ENCODE measurements at regions not wholly inside any gene's neighbourhood (a gene's known extent, or its start where the extent isn't known, plus 50 kb on each side); places are given as distances from the start of the nearest gene placed in this dataset.
"Not testable (repeated sequence)": the region's sequence is repeated elsewhere in the genome, so short reads cannot be mapped to it uniquely, and the experiment has no call there.

DNA sequence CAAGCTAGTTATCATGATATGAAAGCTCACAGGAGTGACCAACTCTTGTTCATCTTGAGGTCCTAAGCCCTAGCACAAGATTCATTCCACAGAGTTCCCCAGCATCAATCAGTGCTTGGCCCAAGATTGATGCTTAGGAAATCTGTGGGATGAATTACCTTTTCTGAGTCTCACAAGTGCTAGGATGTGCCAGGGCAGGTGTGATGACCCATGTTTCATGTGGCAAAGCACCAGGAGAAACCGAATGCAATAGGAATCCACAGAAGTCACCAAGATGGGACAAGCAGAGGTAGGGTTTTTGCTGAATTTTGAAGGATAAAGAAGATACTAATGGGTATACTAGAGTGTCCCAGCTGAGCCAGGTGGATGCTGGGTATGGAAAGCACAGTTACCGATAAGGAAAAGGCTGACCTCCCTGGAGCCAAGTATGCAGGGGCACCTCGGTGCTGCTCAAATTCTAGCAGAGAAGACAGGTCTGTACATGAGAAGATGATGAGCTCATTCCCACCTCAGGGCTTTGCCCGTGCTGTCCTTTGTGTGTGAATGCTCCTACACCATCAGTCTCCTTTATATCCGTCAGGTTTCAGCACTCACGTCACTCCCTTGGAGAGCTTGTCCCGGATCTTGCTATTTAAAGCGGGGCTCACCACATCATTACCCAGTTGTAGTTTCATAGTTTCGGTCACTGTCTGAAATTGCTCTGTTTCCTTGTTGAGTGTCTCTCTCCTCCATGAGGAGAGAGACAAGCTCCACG, 168.9 kb upstream of the TSC22D1 start:
- no peak for DNase-seq

DNA sequence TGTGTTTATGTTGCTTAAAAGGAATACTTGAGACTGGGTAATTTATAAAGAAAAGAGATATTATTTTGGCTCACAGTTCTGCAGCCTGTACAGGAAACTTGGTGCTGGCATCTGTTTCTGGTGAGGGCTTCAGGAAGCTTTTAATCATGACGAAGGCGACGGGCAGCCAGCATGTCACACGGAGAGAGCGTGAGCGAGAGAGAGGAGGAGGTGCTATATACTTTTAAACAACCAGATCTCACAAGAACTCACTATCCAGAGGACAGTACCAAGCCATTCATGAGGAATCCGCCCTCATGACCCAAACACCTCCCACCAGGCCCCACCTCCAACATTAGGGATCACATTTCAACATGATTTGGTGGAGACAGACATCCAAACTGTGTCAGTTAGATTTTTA, 163.4 kb upstream of the TSC22D1 start:
- DNase-seq, result no peak

DNA sequence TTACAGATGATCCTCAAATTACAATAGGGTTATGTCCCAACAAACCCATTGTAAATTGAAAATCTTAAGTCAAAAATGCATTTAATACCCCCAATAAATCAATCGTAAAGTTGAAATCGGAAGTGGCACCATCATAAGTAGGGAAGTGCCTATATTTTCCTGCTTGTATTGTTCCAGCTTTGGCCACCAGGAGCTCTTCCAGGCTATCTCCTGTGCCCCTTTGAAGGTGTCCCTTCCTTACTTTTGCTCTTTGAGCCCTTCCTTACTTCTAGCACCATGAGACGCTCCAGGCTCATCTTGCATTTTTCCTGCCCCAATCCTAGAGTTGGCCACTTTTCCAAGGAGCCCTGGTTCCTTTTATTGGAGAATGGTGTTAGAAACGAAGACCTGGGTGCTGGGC, 163.0 kb upstream of the TSC22D1 start:
- DNase-seq, result no peak

DNA sequence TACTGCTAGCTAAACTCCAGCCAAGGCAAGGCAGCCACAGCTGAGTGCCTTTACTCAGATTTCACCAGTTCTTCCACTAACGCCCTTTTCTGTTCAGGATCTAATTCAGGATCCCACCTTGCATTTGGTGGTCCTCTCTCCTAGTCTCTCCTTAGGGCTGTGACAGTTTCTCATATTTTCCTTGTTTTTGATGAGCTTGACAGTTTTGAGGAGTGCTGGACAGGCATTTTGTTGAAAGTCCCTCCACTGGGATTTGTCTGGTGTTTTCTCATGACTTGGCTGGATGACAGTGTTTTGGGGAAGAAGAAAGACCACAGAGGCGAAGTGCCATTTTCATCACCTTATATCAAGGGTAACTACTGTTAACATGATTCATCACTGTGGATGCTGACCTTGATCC, 162.3 kb upstream of the TSC22D1 start:
- no peak for DNase-seq

DNA sequence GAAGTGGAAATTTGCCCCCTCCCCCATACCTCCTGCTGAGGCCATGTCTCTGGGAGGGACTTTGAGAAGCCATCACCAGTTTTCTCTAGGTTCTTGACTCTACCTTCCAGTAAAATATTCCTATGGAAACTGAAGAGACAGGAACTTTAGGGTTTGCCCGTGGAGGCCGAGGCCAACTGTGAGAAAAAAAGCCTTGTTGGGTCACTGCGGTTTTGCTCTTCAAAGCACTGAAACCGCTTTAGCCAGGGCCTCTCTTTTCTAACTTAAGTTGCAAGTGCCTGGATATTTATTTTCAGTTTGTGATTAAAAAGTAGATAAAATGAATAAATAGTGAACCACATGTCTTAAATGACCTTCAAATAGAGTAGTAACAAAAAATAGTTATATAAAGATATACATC, 159.7 kb upstream of the TSC22D1 start:
- DNase-seq, result no peak

DNA sequence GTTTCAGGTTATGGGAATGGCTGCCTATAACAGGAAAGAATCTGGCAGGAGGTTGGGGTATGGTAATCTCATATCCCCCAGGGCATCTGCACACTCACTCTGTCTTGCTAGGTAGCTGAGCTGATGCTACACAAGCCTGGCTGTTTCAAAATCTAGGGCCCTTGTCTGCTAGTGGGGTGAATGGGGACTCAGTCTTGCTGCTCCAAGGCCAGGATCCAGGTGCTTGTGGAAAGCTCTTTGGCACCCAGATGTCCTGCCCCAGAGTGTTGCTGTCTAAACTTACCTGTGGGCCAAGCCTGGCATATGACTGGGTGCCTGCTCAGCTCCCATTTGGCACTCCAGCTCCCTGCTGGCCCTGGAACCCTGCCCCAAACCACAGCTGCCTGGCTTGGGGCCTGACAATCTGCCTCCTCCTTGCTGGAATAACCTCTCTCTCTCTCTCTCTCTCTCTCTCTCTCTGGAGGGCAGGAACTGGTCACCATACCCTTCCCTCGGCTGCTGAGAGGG, 158.1 kb upstream of the TSC22D1 start:
- DNase-seq, result no peak

DNA sequence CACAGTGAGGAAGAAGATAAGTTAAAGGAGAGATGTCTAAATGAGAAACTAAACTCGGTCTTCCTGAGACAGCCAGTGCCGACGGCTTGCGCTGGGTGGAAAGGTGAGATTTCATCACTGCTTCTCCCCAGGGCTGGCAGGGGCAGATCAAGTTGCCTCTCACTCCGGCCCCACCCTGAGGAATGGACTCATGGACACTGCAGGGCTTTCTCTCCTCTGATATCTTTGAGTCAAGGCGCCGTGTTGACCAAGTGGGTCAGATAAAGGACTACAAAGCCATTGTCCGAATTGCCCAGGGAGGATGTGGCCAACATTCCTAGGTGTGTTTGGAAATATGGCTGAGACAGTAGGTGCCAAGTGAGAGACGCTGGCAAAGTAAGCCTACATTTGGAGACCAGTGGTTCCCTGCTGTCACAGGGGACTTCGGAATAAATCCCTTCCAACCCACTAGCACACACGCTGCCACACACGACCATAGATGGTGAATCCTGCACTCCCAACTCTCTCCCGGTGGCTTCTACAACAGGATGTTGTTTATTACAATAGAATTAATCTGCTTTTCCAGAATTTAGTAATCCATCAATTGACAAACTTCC, 156.5 kb upstream of the TSC22D1 start:
- no peak for DNase-seq

DNA sequence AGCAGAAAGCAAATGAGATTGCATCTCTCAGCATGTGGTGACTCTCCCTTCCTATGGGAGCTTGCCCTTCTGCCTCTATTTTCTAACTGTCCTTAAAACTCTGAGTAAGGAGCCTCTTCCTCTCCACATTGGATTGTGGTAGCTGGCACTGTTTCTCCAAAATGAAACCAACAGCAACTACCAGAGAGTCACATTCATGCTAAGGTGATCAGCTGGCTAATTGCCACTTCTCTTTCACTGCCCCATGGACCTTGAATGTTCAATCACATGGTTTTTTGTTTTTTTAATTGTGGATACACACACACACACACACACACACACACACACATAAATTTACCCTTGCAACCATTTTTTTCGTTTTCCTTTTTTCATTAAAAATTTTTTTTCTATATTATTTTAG, 154.7 kb upstream of the TSC22D1 start:
- no peak for DNase-seq

DNA sequence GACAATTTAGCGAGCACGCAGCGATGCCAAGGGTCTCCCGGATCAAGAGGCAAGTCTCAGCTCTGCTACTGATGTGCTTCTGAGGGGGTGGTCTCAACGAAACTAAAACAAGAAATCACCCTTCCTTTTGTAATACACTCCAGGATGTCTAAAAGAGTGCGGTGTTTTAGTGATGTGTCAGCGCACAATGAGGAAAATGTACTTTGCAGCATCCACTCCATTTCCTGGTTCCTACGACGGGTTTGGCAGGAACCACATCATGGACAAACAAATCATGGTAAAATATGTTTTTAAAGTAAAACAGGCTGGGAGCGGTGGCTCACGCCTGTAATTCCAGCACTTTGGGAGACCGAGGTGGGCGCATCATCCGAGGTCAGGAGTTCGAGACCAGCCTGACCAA, 154.0 kb upstream of the TSC22D1 start:
- DNase-seq, result no peak

DNA sequence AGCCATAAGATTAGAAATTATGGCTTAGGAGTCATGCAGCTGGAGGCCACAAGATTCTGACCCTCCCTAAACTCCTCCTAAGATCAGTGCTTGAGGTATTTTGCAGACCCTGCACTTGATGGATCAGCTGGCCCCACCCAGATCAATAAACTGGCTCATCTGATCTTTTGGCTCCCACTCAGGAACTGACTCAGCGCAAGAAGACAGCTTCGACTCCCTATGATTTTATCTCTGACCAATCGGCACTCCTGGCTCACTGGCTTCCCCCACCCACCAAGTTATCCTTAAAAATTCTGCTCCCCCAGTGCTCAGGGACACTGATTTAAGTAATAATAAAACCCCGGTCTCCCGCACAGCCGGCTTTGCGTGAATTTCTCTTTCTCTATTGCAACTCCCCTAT, 151.5 kb upstream of the TSC22D1 start:
- DNase-seq, result not testable (repeated sequence)

DNA sequence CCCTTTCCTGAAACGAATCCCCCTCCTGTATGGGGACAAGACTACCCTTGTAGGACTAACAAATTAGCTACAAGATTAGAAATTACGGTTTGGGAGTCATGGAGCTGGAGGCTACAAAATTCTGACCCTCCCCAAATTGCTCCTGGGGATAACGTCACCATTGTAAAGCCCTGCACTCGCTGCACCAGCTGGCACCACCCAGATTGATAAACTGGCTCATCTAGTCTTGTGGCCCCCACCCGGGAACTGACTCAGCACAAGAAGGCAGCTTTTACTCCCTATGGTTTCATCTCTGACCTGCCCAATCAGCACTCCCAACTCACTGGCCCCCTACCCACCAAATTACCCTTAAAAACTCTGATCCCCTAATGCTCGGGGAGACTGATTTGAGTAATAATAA, 150.6 kb upstream of the TSC22D1 start:
- no peak for DNase-seq

DNA sequence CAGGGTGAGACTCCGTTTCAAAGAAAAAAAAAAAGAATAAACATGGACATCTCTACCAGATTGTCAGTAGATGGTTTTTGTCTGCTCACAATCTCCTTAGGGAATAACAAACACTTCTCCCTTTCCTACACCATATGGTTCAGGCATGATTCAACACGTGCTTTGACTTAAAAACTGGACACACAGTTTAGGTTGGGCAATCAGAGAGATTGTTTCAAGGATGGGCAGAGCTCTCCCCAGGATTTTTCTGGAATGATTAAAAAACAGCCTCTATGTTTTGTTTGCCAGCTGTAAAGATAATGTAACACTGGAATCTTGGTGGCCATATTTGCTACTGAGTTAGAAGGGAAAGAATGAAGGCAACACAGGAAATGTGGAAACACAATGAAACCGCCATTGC, 150.1 kb upstream of the TSC22D1 start:
- DNase-seq, result no peak

DNA sequence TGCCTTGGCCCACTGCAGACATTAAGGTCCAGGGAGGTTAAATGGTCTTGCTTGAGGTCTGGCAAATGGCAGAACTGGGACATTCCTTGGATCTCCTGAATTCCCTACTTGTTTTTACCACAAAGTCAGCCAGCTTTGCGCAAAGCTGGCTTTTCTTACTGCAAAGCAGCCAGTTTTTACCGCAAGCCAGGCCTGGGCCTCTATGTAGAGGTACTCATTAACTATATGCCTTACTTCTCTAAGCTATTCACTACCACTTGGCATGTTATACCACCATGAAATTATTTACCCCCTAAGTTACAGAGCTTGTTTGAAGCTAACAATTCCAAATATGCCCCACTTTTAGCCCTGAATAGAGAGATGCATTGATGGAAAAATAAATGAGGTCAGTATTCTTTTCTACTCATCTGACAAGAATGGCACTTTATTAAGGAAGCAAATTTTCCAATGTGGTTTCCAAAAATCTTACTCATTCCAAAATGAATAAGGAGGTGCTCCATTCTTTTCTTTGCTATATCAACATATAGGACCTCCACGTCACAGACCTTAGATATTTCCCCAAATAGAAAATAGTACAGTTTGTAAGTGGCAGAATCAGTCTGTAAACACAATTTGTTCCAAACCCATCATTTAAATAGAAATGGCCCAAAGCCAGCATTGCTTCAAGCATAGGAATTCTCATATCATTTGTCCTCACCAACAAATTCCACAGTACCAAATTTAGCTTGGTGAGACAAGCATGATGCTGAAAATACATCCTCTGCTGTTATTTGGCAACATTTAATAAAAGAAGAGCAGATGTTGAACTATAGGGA, 143.9 kb upstream of the TSC22D1 start:
- DNase-seq, result no peak

DNA sequence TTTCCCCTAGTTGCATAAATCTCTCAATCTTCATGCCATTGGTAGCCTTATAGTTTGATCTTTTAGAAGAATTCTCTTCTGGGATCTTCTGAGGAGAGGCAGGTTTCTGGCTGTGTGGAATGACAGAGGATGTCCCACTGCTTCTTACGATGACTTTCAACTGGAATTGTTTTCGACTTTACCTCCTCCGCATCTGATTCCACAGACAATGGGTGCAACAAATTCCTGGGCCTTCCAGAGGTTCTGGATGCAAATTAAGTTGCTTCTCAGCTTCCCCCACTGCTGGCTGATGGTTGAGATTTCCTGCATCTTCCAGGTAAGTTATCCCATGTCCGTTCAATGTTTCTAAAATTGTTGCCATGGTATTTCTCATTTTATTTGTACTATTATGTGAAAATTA, 142.3 kb upstream of the TSC22D1 start:
- DNase-seq, result no peak

DNA sequence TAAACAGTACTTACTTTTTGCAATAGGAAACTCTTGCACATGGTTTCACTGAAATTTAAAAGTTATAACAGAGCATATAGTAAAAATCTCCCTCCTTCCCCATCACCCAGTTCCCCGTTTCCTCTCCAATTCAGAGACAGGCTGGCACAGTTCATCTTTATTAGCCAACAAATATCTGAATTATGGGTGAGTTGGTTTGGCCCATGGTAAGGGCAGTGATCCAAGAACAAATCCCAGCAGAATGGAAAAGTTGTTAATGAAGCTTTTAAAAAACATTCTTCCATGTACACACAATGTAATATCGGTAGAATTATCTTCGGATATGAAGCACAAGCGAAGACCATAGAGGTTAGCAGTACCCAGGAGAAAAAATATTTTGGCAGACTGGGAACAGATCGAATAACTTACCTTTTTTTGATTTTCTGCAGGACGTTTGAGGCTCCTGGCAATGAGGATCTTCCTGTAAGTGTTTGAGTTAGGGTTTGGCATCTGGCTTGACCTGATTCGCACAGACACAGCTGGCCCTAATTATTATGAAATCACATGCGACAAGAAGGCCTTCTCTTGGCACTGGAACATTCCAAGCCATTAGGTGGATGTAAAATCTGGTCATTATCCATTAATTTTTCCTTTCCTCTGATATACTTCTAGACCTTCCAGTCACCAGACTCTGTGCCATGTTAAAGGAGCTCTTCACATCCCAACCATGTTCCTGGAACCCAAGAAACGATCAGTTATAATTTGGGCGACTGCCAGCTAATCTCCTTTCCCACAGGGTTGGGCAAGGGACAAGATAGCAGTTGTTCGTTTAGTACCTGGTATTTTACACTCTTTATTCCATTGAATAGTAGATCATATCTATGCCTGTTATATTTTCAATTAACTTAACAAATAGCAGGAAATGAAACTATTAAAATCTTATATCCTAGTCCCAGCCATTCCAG, 139.4 kb upstream of the TSC22D1 start:
- DNase-seq, result no peak

DNA sequence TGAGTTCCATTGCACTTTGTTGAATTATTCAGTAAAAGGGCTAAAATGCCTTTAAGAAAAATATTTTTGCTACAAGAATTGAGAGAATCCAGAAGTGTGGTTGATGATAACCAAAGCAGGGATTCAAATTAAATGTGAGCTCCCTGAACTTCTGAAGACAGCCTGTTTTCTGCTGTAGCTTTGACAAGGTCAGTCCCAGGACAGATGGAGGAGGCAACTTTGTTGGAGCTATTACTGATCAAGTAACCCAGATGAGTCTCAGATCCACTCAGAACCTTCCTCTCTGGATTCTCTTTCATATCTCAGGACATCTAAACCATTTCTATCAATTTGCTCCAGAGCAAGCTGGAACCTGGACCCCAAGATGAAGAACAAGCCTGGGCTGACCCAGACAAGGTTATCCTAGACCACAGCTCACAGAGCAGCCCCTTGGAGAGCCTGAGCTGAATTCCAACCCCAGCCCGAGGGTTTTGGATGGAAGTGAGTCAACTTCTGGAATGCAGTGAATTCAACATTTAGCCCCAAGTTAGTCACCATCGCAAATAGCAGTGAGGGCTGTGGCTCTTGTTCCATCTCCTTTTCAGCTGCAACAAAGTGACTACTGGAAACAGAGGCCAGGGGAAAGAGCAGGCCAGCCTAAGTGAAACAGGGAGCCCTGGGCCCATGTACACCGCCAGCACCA, 137.8 kb upstream of the TSC22D1 start:
- DNase-seq, result no peak

DNA sequence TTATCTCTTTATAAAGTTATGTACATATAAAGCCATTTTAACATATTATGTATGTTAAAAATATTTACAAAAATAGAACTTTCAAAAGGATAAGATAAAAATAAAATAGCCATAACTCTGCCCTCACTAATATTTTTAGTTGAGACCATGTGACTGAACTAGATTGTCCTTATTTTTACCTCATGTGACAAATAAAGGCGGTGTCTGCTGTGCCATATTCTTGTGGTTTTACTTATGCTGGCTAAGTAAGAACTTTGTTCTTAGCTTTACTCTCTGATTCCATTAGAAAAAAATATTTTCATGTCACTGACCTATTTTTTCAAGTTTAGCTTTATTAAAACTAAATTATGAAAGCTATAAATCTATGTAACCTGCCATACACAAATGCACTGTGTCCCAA, 135.6 kb upstream of the TSC22D1 start:
- no peak for DNase-seq

DNA sequence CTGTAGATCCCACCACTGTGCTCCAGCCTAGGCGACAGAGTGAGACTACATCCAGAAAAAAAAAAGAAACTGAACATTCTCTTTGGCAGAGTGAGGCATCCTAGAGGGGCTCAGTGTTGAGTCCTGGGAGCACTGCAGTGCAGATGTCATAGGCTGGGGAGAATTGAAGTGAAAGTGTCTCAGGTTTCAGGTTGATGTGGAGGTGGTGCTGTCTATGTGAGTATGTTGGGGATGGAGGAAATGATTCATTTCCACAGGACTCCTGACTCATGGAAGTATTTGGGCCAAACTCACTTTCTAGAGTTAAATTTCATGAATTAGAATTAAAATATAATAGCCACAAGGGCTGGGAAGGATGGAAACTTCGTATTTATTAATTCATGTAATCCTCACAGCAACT, 134.4 kb upstream of the TSC22D1 start:
- no peak for DNase-seq

DNA sequence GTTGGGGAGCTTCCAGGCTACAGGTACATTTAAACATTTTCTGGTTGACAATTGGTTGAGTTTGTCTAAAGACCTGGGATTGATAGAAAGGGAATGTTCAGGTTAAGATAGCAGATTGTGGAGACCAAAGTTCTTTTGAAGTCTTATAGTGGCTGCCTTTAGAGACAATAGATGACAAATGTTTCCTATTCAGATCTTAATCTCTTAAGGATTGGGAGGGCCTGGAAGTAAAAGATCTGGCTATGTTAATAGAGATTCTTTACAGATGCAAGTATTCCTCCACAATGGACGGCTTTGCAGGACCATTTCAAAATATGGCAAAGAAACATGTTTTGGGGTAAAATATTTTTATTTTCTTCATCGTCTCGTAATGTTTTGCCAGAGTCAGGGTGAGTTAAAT, 128.7 kb upstream of the TSC22D1 start:
- not testable (repeated sequence) for DNase-seq

DNA sequence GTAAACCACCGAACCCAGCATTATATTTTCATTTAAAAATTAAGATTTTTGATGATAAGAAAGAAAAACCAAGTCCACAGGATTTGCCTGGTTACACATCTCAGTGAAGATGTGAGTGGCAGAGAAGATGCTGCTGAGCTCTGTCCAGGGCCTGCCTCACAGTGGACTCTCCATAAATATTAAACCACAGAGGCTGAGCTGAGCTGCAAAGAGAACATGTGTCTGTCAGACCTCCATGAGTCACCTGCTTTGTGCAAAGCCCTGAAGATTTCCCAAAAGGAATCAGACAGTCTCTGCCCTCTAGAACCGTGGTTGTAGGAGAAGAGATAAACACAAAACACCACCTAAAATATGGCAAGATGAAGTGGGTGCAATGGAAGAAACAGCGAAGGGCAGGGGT, 127.2 kb upstream of the TSC22D1 start:
- no peak for DNase-seq

DNA sequence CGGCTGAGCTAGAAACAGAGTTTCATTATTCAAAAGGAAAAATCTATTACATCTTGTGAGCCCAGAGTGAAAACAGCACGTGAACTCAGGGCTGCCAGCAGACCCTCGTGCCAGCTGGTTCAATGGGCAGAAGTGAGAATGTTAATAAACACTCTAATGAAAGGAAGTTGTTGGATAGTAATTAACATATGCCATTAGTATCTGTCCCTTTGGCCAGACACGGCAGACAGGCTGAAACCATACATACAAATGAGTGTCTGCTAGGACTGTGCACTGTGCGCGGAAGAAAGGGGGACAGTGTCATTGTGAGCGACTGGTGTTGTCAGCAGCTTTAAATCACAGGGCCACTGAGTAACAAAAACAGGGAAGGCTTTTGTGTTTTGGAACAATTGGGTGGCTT, 121.9 kb upstream of the TSC22D1 start:
- DNase-seq, result no peak

DNA sequence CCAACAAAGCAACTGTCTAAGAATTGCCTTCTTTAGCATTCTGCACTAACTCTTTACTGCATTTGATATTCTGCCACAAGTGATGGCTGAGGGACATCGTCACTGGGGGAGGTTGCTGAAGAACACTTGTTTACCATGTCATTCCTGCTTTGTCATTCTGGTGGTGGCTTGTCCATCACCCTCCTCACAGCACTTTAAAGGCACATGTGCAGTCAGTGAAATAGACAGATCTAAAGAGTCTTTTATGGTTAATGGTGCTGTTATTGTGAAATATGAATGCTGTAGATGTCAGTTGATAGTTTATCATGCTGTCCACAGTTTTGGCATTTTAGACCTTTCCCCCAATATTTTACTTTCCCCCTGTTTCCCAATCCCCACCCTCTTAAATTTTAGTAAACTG, 120.9 kb upstream of the TSC22D1 start:
- no peak for DNase-seq

Data from NCI-H1417 treated with DMSO at 0.1 percent for 48 hours (cell line).